Heart left ventricle (tissue), 16 donors: ENCODE measurements at regions not wholly inside any gene's neighbourhood (a gene's known extent, or its start where the extent isn't known, plus 50 kb on each side); places are given as distances from the start of the nearest gene placed in this dataset.

Experiments used
- ATAC-seq, 4 donors: fragments of 200-7000 bp; cut with Tn5 transposase; one replicate each; pipeline ENCODE4 v1.9.1; 2020 to 2022; ENCODE audit warnings: moderate library complexity in 4 of 4, mild to moderate bottlenecking in 3 of 4, moderate number of reproducible peaks in 1 of 4
- DNase-seq, 5 donors: peaks; one replicate each; pipeline ENCODE4 v3.0.0-alpha.2; 2020
- H3K27ac ChIP-seq, 12 donors: fragments of 200-600 bp; sonication (generic) in 4 of 12; one replicate each; pipeline versions ENCODE4 v1.5.0 to v1.8.0; 2016 to 2022; ENCODE audit warnings: mild to moderate bottlenecking in 2 of 12
- H3K27me3 ChIP-seq, 9 donors: fragments of 200-600 bp; sonication (generic) in 2 of 9; one replicate each; pipeline versions ENCODE4 v1.5.1 to v1.8.0; 2016 to 2022; ENCODE audit warnings: mild to moderate bottlenecking in 3 of 9
- H3K36me3 ChIP-seq, 9 donors: fragments of 200-600 bp; sonication (generic) in 2 of 9; one replicate each; pipeline versions ENCODE4 v1.5.0 to v1.8.0; 2018 to 2022; ENCODE audit warnings: mild to moderate bottlenecking in 2 of 9
- H3K4me1 ChIP-seq, 12 donors: fragments of 200-600 bp; sonication (generic) in 4 of 12; one replicate each; pipeline versions ENCODE4 v1.5.0 to v1.8.0; 2016 to 2022; ENCODE audit warnings: mild to moderate bottlenecking in 3 of 12
- H3K4me3 ChIP-seq, 12 donors: fragments of 200-600 bp; sonication (generic) in 4 of 12; one replicate each; pipeline versions ENCODE4 v1.5.0 to v1.8.0; 2017 to 2022; ENCODE audit warnings: mild to moderate bottlenecking in 9 of 12, moderate library complexity in 4 of 12
- H3K9me3 ChIP-seq, 12 donors: fragments of 200-600 bp; sonication (generic) in 4 of 12; one replicate each; pipeline versions ENCODE4 v1.5.0 to v1.8.0; 2016 to 2022; ENCODE audit warnings: mild to moderate bottlenecking in 1 of 12
- POLR2A ChIP-seq, 2 donors: fragments of 450-650 bp; IDR thresholded peaks; one replicate each; pipeline ENCODE4 v1.6.1; 2017; ENCODE audit warnings: antibody characterized with exemption in 2 of 2, mild to moderate bottlenecking in 2 of 2, moderate library complexity in 2 of 2
- WGBS, 4 donors: extraction: QIAGEN DNeasy Blood & Tissue Kit in 2 of 4; methylation state at CpG; one replicate each; pipeline versions ENCODE4 v1.1.5 to v1.1.7; 2013 to 2018; 5-methylcytosine and 5-hydroxymethylcytosine counted together
- intact Hi-C, 10 donors: fragments of 100-400 bp; cut with DNase I; formaldehyde crosslinking; loops; one replicate each; pipeline versions ENCODE4 v1.11.1 to v1.14.2; 2022
- TF ChIP-seq, protein P1 (sequence below), 12 donors: fragments of 200-600 bp; sonication (generic) in 4 of 12; IDR thresholded peaks; one replicate each; pipeline versions ENCODE4 v1.5.0 to v1.8.0; 2018 to 2022; ENCODE audit warnings: antibody characterized with exemption in 12 of 12, mild to moderate bottlenecking in 5 of 12
- donor health status: ischemic (EF 13 %, LVEDD 7.1; RV severe dilation, severe dysfunction).
- donor health status: healthy with polysubstance abuse.
- donor health status: DM: no; HTN: yes; CAD: no.
- donor health status: DM: no; HTN: no; CAD: no.
- donor health status: ischemic (EF 25% LVEDD 6.9; RV normal size, moderate dysfunction).
- donor health status: ischemic (EF 25% LVEDD 5.7; RV mildly dilated, moderate dysfunction).
- donor health status: healthy.
- donor health status: DM: yes; HTN: yes; CAD: no.
- donor health status: ischemic (EF 35%, LVEDD 5.7; RV mildly dilated, moderate dysfunction).
- donor health status: nonischemic (EF 11% LVEDD 7.7; RV severe dilation, severe dysfunction).
- donor health status: DM: yes; HTN: yes; CAD: no.
- donor health status: PGD.
- donor health status: ischemic (EF 29% LVEDD 5.4; RV normal size, mild dysfunction).
- donor health status: nonischemic (EF 23%, LVEDD 6.1; RV moderate dilation, normal function).

DNA sequence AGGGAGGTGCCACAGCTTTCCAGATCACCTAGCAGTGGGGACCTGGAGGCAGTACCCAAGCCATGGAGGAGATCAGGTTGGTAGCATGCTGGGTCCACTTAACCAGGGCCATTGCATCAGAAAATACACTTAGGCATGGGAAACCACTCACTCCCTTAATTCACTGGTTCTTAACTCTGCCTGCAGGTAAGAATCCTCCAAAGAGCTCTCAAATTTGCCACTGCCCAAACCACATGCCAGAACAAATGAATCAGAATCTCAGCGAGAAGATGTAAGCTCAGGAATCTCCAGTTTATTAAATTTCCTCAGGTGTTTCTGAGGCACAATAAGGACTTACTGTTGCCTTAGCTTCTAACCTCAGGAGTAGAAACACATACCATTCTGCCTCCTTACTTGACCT lies 327.7 kb upstream of the RASGEF1B start:
- Histone ChIP-seq H3K4me1 (no peaks in the 10 kb centered on the region), H3K27me3 (no peaks in the 10 kb centered on the region), H3K27ac (no peak overlapping the region), H3K9me3 (peaks cover 0 to 4% (median 0%) of the 10 kb centered on the region in 12 donors), H3K36me3 (no peaks in the 10 kb centered on the region), H3K4me3 (no peak overlapping the region)
- TF ChIP-seq, protein P1, sequence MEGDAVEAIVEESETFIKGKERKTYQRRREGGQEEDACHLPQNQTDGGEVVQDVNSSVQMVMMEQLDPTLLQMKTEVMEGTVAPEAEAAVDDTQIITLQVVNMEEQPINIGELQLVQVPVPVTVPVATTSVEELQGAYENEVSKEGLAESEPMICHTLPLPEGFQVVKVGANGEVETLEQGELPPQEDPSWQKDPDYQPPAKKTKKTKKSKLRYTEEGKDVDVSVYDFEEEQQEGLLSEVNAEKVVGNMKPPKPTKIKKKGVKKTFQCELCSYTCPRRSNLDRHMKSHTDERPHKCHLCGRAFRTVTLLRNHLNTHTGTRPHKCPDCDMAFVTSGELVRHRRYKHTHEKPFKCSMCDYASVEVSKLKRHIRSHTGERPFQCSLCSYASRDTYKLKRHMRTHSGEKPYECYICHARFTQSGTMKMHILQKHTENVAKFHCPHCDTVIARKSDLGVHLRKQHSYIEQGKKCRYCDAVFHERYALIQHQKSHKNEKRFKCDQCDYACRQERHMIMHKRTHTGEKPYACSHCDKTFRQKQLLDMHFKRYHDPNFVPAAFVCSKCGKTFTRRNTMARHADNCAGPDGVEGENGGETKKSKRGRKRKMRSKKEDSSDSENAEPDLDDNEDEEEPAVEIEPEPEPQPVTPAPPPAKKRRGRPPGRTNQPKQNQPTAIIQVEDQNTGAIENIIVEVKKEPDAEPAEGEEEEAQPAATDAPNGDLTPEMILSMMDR (IDR thresholded peaks at IDR 0.05), result no peak
- TF ChIP-seq POLR2A (IDR thresholded peaks at IDR 0.05), result no peak
- no peak for ATAC-seq
- WGBS, 4 donors, result 92 to 100% (median 94%) methylated on average over 1 of the region's 1 CpG
- DNase-seq, result no peak
- intact Hi-C loops, result no loop called here

DNA sequence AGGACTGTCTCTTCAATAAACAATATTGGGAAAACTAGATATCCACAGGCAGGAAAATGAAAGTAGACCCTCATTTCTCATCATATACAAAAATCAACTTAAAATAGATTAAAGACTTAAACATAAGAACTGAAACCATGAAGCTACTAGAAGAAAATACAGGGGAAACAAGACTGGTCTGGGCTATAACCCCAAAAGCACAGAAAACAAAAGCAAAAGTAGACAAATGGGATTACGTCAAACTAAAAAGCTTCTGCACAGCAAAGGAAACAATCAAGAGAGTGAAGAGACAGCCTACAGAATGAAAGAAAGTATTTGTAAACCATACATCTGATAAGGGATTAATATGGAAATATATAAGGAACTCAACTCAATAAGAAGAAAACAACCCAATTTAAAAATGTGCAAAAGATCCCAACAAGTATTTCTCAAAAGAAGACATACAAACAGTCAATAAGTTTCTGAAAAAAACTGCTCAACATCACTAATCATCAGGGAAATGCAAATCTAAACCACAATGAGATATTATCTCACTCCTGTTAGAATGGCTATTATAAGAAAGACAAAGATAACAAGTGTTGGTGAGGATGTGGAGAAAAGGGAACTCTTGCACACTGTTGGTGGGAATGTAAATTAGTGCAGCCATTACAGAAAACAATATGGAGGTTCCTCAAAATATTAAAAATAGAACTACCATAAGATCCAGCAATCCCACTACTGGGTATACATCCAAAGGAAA lies 325.3 kb upstream of the RASGEF1B start:
- H3K27ac ChIP-seq, result no peak overlapping the region
- intact Hi-C loops, result no loop called here
- TF ChIP-seq, protein P1 (IDR thresholded peaks at IDR 0.05), result no peak
- no peak for TF ChIP-seq POLR2A (IDR thresholded peaks at IDR 0.05)
- no peak for DNase-seq
- no peak overlapping the region for H3K4me3 ChIP-seq
- 93 to 98% (median 96%) methylated on average over 1 of the region's 1 CpG for WGBS, 4 donors
- peaks cover 0 to 4% (median 0%) of the 10 kb centered on the region in 12 donors for H3K9me3 ChIP-seq
- H3K36me3 ChIP-seq, result no peaks in the 10 kb centered on the region
- H3K4me1 ChIP-seq, result no peaks in the 10 kb centered on the region
- no peaks in the 10 kb centered on the region for H3K27me3 ChIP-seq
- no peak for ATAC-seq

DNA sequence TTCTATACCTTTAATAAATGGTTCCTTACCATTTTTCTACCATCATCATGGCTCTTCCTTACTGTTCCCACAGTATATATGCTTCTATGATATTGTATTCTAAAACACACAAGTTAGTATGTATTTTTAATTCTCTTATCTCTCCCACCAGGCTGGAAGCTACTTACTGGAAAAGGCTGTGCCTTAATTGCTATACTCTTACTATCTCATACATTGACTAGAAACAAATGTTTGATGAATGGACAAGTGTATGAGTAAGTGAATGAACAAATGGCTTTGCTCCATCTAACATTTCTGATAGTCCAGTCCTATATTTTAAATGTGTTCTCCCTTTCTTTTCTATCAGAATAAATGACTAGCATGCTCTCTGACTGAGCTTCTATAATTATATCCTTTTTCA lies 320.8 kb upstream of the RASGEF1B start:
- TF ChIP-seq, protein P1 (IDR thresholded peaks at IDR 0.05), result no peak
- no peak for TF ChIP-seq POLR2A (IDR thresholded peaks at IDR 0.05)
- Histone ChIP-seq H3K9me3 (peaks cover 0 to 4% (median 0%) of the 10 kb centered on the region in 12 donors), H3K4me3 (no peak overlapping the region), H3K27me3 (no peaks in the 10 kb centered on the region), H3K36me3 (no peaks in the 10 kb centered on the region), H3K4me1 (no peaks in the 10 kb centered on the region), H3K27ac (no peak overlapping the region)
- intact Hi-C loops, result no loop called here
- ATAC-seq (no peak), DNase-seq (no peak)

DNA sequence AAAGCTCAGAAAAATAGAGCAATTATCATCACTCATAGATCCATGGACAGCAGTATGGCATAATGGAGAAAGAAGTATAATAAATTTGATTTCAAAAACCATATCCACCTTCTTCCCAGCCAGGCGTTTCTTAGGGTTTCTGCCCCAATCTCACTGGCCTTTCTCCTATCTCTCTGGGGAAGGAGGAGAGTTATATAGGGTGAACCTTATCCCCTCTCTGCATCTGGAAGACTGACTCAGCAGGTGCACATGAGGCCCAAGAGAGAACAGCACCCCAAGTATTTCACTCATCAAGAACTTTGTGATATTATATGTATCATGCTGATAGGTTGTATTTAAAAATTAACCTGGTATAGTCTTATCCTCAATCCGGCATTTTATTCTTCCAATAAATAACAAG lies 318.8 kb upstream of the RASGEF1B start:
- H3K27ac ChIP-seq, result no peak overlapping the region
- WGBS, 4 donors, result 41 to 85% (median 45%) methylated on average over 2 of the region's 2 CpGs
- peaks cover 0 to 11% (median 0%) of the 10 kb centered on the region in 12 donors for H3K4me1 ChIP-seq
- no peak overlapping the region for H3K4me3 ChIP-seq
- no peak for DNase-seq
- intact Hi-C loops, result no loop called here
- ATAC-seq, result no peak
- H3K27me3 ChIP-seq, result no peaks in the 10 kb centered on the region
- H3K36me3 ChIP-seq, result no peaks in the 10 kb centered on the region
- H3K9me3 ChIP-seq, result no peaks in the 10 kb centered on the region
- TF ChIP-seq POLR2A (IDR thresholded peaks at IDR 0.05), result no peak
- TF ChIP-seq, protein P1 (IDR thresholded peaks at IDR 0.05), result no peak
